ENCODE measurements at regions not wholly inside any gene's neighbourhood (a gene's known extent, or its start where the extent isn't known, plus 50 kb on each side); places are given as distances from the start of the nearest gene placed in this dataset.

GRCh38 chr5:24376210-24376609 is 268.6 kb downstream of the CDH10 start:
- TF ChIP-seq CTCF (IDR thresholded peaks at IDR 0.05; ENCODE audit: low read depth, low read length, missing control alignments) = no peak
- no peak overlapping the region for H3K4me3 ChIP-seq (ENCODE audit: low read depth, low read length)
- no peak for DNase-seq (ENCODE audit: low read depth)

- TF ChIP-seq CTCF (IDR thresholded peaks at IDR 0.05; ENCODE audit: low read depth, low read length, missing control alignments) = no peak
Observed at GRCh38 chr5:24376616-24377015, 268.2 kb downstream of the CDH10 start.

GRCh38 chr5:24381861-24382489 is 262.8 kb downstream of the CDH10 start:
- no peak for DNase-seq (ENCODE audit: low read depth)
- TF ChIP-seq CTCF (IDR thresholded peaks at IDR 0.05; ENCODE audit: low read depth, low read length, missing control alignments) = no peak
- H3K4me3 ChIP-seq (ENCODE audit: low read depth, low read length) = no peak overlapping the region

More at GRCh38 chr5:24376616-24377015, 268.2 kb downstream of the CDH10 start:
- no peak overlapping the region for H3K4me3 ChIP-seq (ENCODE audit: low read depth, low read length)
- no peak for DNase-seq (ENCODE audit: low read depth)

DNA sequence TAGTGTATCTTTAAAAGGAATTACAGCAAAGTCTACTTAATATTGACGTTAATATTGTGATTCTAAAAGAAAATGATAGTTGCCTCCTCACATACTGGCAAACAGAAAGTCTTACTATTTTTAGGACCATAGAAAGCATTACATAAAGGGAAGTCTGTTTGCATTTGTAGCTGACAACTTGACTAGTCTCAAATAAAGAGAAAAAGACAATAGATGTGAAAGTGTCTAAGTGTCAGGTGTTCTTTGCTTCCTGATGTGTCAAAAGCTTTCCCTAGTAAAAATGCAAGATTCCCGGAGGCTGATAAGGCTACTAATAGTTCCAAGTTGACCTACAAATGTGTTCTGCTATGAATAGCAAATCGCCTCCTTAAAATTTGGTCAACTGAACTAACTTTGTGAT is 259.7 kb downstream of the CDH10 start:
- no peak for DNase-seq (ENCODE audit: low read depth)
- no peak overlapping the region for H3K4me3 ChIP-seq (ENCODE audit: low read depth, low read length)
- TF ChIP-seq CTCF (IDR thresholded peaks at IDR 0.05; ENCODE audit: low read depth, low read length, missing control alignments) = no peak

DNA sequence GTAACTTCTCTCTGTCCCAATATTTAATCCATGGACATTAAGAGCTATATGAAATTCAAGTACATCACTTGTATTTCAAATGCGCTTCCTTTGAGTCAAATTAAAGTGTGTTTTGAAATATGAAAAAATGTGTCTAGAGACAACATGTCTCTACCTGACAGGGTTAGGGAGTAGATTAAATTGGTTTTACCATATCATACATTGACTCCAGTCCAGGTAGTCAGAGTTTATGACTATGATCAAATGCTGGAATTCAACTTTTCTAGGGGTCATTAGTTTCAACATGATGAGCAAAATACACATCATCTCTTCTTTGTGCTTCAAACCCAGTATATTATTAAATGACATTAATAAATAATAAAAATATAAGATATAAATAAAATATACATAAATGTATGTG is 259.2 kb downstream of the CDH10 start:
- H3K4me3 ChIP-seq (ENCODE audit: low read depth, low read length) = no peak overlapping the region
- DNase-seq (ENCODE audit: low read depth) = no peak
- no peak for TF ChIP-seq CTCF (IDR thresholded peaks at IDR 0.05; ENCODE audit: low read depth, low read length, missing control alignments)

GRCh38 chr5:24388448-24388847 is 256.3 kb downstream of the CDH10 start:
- no peak for TF ChIP-seq CTCF (IDR thresholded peaks at IDR 0.05; ENCODE audit: low read depth, low read length, missing control alignments)
- DNase-seq (ENCODE audit: low read depth) = no peak
- H3K4me3 ChIP-seq (ENCODE audit: low read depth, low read length) = no peak overlapping the region

GRCh38 chr5:24389968-24390367 is 254.8 kb downstream of the CDH10 start:
- TF ChIP-seq CTCF (IDR thresholded peaks at IDR 0.05; ENCODE audit: low read depth, low read length, missing control alignments) = no peak
- DNase-seq (ENCODE audit: low read depth) = no peak
- H3K4me3 ChIP-seq (ENCODE audit: low read depth, low read length) = no peak overlapping the region

Data from GM12864 (cell line).